Esophagus muscularis mucosa (tissue), 4 donors: ENCODE measurements at regions not wholly inside any gene's neighbourhood (a gene's known extent, or its start where the extent isn't known, plus 50 kb on each side); places are given as distances from the start of the nearest gene placed in this dataset.

Experiments
- DNase-seq: peaks from one replicate; pipeline ENCODE4 v3.0.0-alpha.2; 2017; ENCODE audit errors: extremely low spot score
- H3K27ac ChIP-seq, 4 donors: fragments of 200-600 bp; sonication (generic); replicated peaks in 1 of 4; 1 replicate in 3 of 4; 2 replicates in 1 of 4; pipeline ENCODE4 v1.5.1; 2016 to 2019; ENCODE audit warnings: mild to moderate bottlenecking in 1 of 4
- H3K27me3 ChIP-seq, 4 donors: fragments of 200-600 bp; sonication (generic); one replicate each; pipeline versions ENCODE4 v1.5.1 to v1.6.0; 2016 to 2019
- H3K36me3 ChIP-seq, 4 donors: fragments of 200-600 bp; sonication (generic); one replicate each; pipeline ENCODE4 v1.5.1; 2016 to 2019
- H3K4me1 ChIP-seq, 4 donors: fragments of 200-600 bp; sonication (generic); one replicate each; pipeline ENCODE4 v1.5.1; 2016 to 2019
- H3K4me3 ChIP-seq, 4 donors: fragments of 200-600 bp; sonication (generic); 1 replicate in 2 of 4; 2 replicates in 2 of 4; pipeline ENCODE4 v1.5.1; 2016 to 2019; ENCODE audit warnings: mild to moderate bottlenecking in 4 of 4, moderate library complexity in 1 of 4
- H3K9me3 ChIP-seq, 4 donors: fragments of 200-600 bp; sonication (generic); 1 replicate in 3 of 4; 2 replicates in 1 of 4; pipeline ENCODE4 v1.5.1; 2016 to 2019
- EP300 ChIP-seq: sonication (generic); formaldehyde crosslinking; IDR thresholded peaks from one replicate; pipeline ENCODE4 v1.6.1; 2017; ENCODE audit warnings: antibody characterized with exemption
- POLR2A ChIP-seq: fragments of 450-650 bp; IDR thresholded peaks from one replicate; pipeline ENCODE4 v1.6.1; 2017; ENCODE audit warnings: antibody characterized with exemption, moderate library complexity, mild to moderate bottlenecking, low read depth
- POLR2AphosphoS5 ChIP-seq, 2 donors: sonication (generic); formaldehyde crosslinking; IDR thresholded peaks; one replicate each; pipeline ENCODE4 v1.6.1; 2017; ENCODE audit warnings: antibody characterized with exemption in 2 of 2
- WGBS: methylation state at CpG from one replicate; pipeline ENCODE4 v1.1.5; 2018; 5-methylcytosine and 5-hydroxymethylcytosine counted together
- intact Hi-C: fragments of 100-400 bp; cut with DNase I; formaldehyde crosslinking; loops from one replicate; pipeline ENCODE4 v1.15.1; 2023
- TF ChIP-seq, protein P1 (sequence below), 3 experiments: fragments of 200-600 bp in 2 of 3; fragments of 450-650 bp in 1 of 3; sonication (generic) in 2 of 3; IDR thresholded peaks; one replicate each; pipeline ENCODE4 v1.5.1; 2017 to 2019; ENCODE audit warnings: antibody characterized with exemption in 3 of 3, mild to moderate bottlenecking in 2 of 3, moderate library complexity in 1 of 3

DNA sequence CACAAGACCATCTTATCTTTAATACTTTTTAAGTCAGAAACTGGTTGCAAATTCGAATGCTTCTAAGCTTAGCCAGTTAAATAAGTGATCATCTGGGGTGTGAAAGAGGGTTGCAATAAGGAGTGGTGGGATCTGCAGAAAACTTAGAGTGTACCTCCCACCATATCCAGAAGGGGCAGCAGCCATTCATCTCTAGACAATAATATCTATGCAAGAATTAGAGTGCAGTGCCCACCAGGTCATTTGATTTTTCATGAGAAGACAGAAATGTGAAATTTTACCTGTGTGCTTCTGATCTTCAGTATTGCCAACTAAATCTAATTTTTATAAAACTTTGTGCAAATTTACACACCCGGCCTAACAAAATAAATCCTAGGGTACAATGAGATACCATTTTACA, 127.2 kb upstream of the SP4 start:
- intact Hi-C loops: no loop called here

DNA sequence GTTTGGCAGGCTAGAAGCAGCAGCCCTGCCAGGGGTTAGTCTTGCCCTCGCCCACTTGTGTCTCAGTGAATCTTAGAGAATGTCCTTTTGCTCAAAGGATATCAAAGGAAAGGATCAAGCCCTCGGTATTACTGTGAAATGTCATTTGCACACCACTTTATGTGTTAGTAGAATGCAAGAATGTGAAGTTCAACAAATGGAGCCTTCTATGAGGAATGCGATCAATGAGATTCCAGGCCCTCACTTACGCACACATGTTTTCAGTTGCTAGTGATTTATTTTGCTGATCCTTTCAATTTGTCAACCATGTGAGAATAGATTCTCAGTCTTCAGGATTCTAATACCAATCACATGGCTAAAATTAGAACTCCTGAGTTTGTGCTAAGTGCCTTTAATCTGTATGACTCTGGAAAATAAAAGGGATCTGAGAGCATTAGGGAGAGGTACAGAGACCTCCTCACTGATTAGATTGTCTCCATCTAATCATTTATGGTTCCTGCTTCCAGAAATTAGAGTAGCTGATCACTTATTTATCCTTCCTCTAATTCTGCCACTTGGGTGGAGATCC, 123.0 kb upstream of the SP4 start:
- WGBS: 70% methylated on average over 4 of the region's 4 CpGs
- no peaks in the 10 kb centered on the region for H3K27me3 ChIP-seq
- H3K36me3 ChIP-seq: no peaks in the 10 kb centered on the region
- H3K4me3 ChIP-seq: no peak overlapping the region
- TF ChIP-seq POLR2A: no peak
- TF ChIP-seq POLR2AphosphoS5 (IDR thresholded peaks at IDR 0.05): no peak
- TF ChIP-seq EP300: no peak
- TF ChIP-seq, protein P1, sequence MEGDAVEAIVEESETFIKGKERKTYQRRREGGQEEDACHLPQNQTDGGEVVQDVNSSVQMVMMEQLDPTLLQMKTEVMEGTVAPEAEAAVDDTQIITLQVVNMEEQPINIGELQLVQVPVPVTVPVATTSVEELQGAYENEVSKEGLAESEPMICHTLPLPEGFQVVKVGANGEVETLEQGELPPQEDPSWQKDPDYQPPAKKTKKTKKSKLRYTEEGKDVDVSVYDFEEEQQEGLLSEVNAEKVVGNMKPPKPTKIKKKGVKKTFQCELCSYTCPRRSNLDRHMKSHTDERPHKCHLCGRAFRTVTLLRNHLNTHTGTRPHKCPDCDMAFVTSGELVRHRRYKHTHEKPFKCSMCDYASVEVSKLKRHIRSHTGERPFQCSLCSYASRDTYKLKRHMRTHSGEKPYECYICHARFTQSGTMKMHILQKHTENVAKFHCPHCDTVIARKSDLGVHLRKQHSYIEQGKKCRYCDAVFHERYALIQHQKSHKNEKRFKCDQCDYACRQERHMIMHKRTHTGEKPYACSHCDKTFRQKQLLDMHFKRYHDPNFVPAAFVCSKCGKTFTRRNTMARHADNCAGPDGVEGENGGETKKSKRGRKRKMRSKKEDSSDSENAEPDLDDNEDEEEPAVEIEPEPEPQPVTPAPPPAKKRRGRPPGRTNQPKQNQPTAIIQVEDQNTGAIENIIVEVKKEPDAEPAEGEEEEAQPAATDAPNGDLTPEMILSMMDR (IDR thresholded peaks at IDR 0.05): no peak
- intact Hi-C loops: no loop called here
- no peak overlapping the region for H3K27ac ChIP-seq
- no peaks in the 10 kb centered on the region for H3K4me1 ChIP-seq
- no peak for DNase-seq
- no peaks in the 10 kb centered on the region for H3K9me3 ChIP-seq

More for the DNA sequence above, 127.2 kb upstream of the SP4 start:
- WGBS: 78% methylated on average over 2 of the region's 2 CpGs
- no peak overlapping the region for H3K4me3 ChIP-seq
- no peak for DNase-seq
- TF ChIP-seq EP300: no peak
- no peak for TF ChIP-seq POLR2AphosphoS5 (IDR thresholded peaks at IDR 0.05)
- TF ChIP-seq POLR2A: no peak
- TF ChIP-seq, protein P1 (IDR thresholded peaks at IDR 0.05): no peak
- no peaks in the 10 kb centered on the region for H3K9me3 ChIP-seq
- H3K36me3 ChIP-seq: no peaks in the 10 kb centered on the region
- H3K4me1 ChIP-seq: no peaks in the 10 kb centered on the region
- H3K27me3 ChIP-seq: no peaks in the 10 kb centered on the region
- H3K27ac ChIP-seq: no peak overlapping the region

DNA sequence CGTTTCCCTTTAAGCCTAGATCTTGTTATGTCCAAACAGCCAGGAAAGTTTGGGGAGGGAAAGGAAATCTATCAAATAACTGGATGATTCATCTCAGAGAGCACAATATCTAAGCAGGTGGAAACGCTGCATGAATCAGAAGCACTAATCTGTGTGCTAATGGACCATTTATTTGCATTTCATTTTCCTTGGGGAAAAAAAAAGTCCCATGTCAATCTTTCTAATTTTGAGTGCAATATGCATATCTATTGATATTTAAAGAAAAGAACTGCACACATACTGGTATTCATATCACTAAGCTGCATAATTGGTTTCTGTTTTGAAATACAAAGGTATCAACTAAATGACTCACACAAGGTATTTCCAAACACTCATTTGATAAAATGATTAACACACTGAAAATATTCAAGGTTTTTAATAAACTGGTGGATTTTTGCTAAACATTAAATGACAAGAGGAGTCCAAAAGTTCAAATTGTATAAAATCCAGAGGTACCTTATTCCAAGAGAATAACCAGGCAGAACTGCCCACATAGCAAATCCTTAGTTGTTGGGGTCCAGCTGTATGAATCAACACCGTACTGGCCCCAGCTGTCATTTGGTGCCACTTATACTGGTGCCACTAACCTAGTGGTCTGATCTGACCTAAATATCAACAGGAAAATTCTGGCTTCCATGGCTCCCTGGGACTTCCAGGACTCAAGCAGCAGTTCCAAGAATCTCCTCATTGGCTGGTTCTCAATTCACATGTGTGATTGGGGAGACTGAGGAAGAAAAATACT, 122.2 kb upstream of the SP4 start:
- TF ChIP-seq, protein P1 (IDR thresholded peaks at IDR 0.05): no peak
- TF ChIP-seq POLR2AphosphoS5 (IDR thresholded peaks at IDR 0.05): no peak
- TF ChIP-seq POLR2A: no peak
- no peak for TF ChIP-seq EP300
- no peaks in the 10 kb centered on the region for H3K36me3 ChIP-seq
- H3K27me3 ChIP-seq: no peaks in the 10 kb centered on the region
- intact Hi-C loops: no loop called here
- 44% methylated on average over 3 of the region's 3 CpGs for WGBS
- H3K27ac ChIP-seq: no peak overlapping the region
- H3K4me1 ChIP-seq: no peaks in the 10 kb centered on the region
- no peak overlapping the region for H3K4me3 ChIP-seq
- H3K9me3 ChIP-seq: no peaks in the 10 kb centered on the region
- no peak for DNase-seq

DNA sequence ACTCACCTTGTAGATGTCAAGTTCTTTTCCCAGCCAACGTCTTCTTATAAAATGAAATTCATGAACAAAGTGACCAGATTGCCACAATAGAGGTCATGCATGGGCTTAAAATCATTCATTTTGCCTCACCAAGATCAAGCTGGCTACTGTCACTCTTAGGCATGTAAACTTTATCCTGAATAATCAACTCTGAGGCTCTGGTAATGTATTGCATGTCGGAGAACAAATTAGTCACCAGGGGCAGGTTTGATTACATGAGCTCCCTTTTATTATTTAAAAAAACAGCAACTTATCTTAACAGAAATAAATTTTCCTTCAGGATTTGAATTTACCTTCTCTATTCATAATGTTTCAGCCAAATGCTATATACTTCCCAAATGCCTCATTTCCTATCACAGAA, 112.9 kb upstream of the SP4 start:
- Histone ChIP-seq H3K4me3 (no peak overlapping the region), H3K36me3 (no peaks in the 10 kb centered on the region), H3K27ac (no peak overlapping the region), H3K9me3 (peaks cover 0 to 10% (median 0%) of the 10 kb centered on the region in 4 donors), H3K4me1 (no peaks in the 10 kb centered on the region), H3K27me3 (no peaks in the 10 kb centered on the region)
- no peak for DNase-seq
- intact Hi-C loops: no loop called here
- WGBS: 80% methylated on average over 2 of the region's 2 CpGs
- TF ChIP-seq POLR2A: no peak
- TF ChIP-seq EP300: no peak
- TF ChIP-seq, protein P1 (IDR thresholded peaks at IDR 0.05): no peak
- no peak for TF ChIP-seq POLR2AphosphoS5 (IDR thresholded peaks at IDR 0.05)
